GM19035 (cell line): ENCODE measurements at regions not wholly inside any gene's neighbourhood (a gene's known extent, or its start where the extent isn't known, plus 50 kb on each side); places are given as distances from the start of the nearest gene placed in this dataset.

Source experiments
- ATAC-seq: cut with Tn5 transposase; IDR thresholded peaks from one replicate; pipeline ENCODE4 v1.9.1; 2021; ENCODE audit not compliant: unreplicated experiment

GRCh38 chr1:163794551-163794950, 472.8 kb downstream of the NUF2 start:
- ATAC-seq, result no peak

GRCh38 chr1:163796394-163796821, 474.7 kb downstream of the NUF2 start:
- no peak for ATAC-seq

- no peak for ATAC-seq
Observed at GRCh38 chr1:163797816-163798215, 476.1 kb downstream of the NUF2 start.

GRCh38 chr1:163799190-163799805, 477.5 kb downstream of the NUF2 start:
- ATAC-seq, result no peak

DNA sequence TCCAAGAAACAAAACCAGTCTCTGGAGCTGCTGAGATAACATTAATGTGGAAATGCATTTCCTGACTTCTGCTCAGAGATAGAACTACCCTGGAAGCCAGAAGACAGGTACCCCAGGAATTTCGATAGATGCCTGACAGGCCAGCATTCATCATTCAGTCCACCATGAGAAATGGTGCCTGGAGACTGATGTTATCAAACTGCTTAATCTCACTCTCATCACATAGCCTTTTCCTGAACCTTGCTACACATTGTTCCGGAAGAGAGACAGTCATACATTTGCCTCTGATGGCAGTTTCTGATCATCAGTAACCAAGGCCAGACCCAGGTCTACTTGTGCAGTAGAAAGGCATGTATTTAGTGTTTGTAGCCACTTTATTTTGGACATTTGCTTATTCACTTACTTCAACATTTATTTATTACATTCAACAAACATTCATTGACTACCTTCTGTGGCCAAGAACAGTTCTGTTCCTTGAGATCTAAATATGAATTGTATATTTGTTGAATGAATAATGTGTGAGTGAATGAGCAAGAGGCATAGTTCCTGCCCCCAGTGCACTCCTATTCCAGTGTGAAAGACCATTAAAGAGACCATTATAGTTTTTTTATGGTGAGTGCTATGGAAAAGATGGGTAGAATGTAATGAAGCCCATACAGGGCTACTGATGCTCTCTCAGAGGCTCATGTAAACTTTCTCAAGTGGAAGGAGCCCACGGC, 485.7 kb downstream of the NUF2 start:
- no peak for ATAC-seq

- ATAC-seq, result no peak
Observed at GRCh38 chr1:163813251-163813650, 491.5 kb downstream of the NUF2 start.

- no peak for ATAC-seq
Observed at GRCh38 chr1:163820226-163820625, 498.5 kb downstream of the NUF2 start.

GRCh38 chr1:163820766-163821165, 499.0 kb downstream of the NUF2 start:
- ATAC-seq, result no peak

- no peak for ATAC-seq
Observed at GRCh38 chr1:163821679-163822078, 499.9 kb downstream of the NUF2 start.

GRCh38 chr1:163823017-163823416, 501.3 kb downstream of the NUF2 start:
- no peak for ATAC-seq

DNA sequence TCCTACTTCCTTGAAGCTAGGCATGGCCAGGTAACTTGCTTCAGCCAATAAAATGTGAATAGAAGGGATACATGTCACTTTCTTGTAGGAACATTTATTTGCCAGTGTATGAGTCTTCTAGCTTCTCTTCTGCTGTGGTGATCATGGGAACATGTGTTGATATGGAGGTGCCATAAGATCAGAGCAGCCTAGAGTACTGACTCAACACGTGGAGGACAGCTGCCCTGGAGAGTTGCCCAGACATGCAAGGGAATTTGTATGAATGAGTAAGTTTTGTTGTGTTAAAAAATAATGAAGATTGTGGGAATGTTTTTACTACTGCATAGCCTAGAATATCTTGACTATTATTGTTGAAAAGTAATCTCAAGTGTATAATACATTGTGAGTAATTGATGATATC, 502.3 kb downstream of the NUF2 start:
- no peak for ATAC-seq

DNA sequence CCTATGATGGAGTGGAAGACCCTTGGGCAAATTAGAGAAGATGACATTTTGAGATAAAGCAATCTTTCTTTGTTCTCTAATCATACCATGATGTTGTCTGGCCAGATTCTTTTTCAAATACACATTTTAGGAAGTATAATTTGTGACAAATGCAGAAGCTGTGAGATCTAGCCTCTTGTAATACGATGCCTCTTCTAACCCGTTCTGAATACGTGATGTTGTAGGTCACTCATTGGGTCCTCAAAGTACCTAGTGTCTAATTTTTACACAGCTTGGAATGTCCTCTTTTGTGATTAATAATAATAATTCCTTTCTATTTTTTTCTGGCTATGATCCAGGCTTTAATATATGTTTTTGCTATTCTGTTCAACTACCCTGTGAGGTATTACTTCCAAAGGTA, 502.7 kb downstream of the NUF2 start:
- ATAC-seq, result no peak

DNA sequence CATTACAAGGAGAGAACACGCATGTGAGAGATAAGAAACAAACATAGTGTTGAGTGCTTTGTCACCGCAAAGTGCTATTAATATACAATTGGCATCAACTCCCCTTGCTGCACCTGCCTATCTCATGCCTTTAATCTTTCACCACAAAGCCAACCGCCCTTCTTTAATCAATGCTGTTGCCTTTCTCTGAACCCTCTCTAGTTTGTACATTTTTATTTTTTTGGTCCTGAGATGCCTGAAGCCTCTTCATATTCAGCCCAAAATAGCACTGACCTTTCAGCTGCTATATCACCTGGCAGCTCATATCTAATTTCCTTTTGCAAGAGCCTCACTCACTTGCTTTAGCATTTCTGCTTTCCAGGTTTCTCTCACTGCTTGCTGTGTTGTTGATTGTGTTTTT, 504.7 kb downstream of the NUF2 start:
- no peak for ATAC-seq

- no peak for ATAC-seq
Observed at GRCh38 chr1:163834778-163835177, 513.0 kb downstream of the NUF2 start.

DNA sequence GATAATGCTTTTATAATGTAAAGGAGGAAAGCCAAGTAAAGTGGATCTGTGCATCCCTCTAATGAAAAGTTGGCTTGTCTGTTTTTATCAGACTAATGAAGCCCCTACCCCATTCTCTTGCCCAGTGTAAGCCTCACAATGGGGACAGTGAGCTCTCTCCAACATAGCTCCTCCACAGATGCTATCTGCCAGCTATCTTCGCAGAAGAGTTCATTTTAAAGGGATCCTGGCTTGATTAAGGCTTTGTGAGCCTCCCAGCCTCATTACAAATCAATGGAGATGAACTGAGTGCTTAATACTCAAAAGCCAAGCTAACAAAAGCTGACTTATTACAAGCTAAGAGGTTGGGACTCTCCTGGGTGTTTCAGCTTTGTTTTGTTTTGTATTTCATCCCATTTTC, 514.7 kb downstream of the NUF2 start:
- ATAC-seq, result no peak

GRCh38 chr1:163837206-163837605, 515.5 kb downstream of the NUF2 start:
- no peak for ATAC-seq

DNA sequence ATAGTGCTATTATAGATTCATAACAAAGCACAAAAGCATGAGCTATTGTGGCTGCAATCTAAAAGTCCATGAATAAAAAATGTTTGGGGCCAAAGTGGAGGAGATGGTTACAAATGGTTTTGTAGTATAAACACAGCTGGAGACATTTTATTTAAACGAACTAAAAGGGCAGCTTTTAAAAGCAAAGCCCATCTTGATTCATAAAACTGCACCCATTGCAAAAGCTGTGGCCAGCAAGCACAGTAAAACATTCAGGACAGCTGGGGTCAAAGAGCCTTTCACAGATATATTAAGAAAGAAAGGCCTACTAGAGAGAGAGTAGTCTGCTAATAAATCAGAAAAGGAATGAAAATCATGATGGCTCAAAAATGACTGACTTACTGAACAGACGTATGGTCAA, 520.8 kb downstream of the NUF2 start:
- ATAC-seq, result no peak

- ATAC-seq, result no peak
Observed at GRCh38 chr1:163844459-163844858, 522.7 kb downstream of the NUF2 start.

GRCh38 chr1:163845279-163845678, 523.5 kb downstream of the NUF2 start:
- ATAC-seq, result no peak

GRCh38 chr1:163863731-163864130, 542.0 kb downstream of the NUF2 start:
- no peak for ATAC-seq

DNA sequence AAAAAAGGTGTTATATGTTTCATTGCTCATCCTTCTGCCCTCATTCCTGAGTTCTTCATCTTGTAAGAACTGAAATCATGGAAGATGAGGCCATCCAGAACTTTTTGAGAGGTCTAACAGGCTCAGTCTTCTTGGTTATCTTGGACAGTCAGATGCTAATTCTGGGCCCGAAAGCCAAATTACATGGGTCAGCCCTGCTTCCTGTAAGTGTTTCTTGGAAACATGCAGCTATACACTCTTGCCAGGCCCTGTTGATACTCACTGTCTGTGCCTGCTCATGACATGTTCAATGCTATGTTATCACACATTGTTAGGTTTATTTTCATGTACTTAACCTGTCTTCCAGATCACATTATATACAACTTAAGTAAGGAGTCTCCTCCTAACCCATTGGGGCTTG, 542.5 kb downstream of the NUF2 start:
- no peak for ATAC-seq

DNA sequence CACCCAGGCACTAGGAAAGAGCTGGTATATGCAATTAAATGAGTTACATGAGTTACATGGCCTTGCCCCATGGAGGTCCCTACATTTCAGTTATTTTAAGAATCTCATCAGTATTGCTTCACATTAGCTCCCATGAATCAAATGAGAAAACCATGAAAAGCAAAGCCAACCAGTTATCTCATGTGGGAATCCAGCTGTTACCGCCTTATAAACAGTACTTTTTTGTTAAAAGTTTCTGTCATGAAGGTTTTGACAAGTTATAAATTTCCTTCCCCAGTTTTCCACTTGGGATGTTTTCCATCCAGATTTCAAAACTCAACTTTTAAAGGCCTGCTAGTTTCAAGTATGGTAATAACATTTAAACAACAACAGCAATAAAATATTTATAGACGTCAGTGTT, 544.8 kb downstream of the NUF2 start:
- no peak for ATAC-seq

- ATAC-seq, result no peak
Observed at GRCh38 chr1:163870666-163871065, 548.9 kb downstream of the NUF2 start.
